CD4-positive, alpha-beta T cell treated with Interleukin-6 at 100 ng/mL for 8 hours (primary cell): ENCODE measurements at regions not wholly inside any gene's neighbourhood (a gene's known extent, or its start where the extent isn't known, plus 50 kb on each side); places are given as distances from the start of the nearest gene placed in this dataset.
"Not testable (repeated sequence)": the region's sequence is repeated elsewhere in the genome, so short reads cannot be mapped to it uniquely, and the experiment has no call there.

Experiments used
- DNase-seq: peaks from one replicate; pipeline ENCODE4 v3.0.0-alpha.2; 2020; ENCODE audit warnings: mixed read lengths, low spot score

- no peak for DNase-seq
Observed at GRCh38 chr14:37711831-37712475, 116.5 kb downstream of the TTC6 start.

- DNase-seq = not testable (repeated sequence)
Observed at GRCh38 chr14:37712476-37712860, 117.0 kb downstream of the TTC6 start.

GRCh38 chr14:37712976-37713431, 117.6 kb downstream of the TTC6 start:
- DNase-seq = no peak

- DNase-seq = no peak
Observed at GRCh38 chr14:37720131-37720530, 124.7 kb downstream of the TTC6 start.

GRCh38 chr14:37721976-37722659, 126.7 kb downstream of the TTC6 start:
- DNase-seq = no peak

GRCh38 chr14:37723515-37723914, 128.1 kb downstream of the TTC6 start:
- DNase-seq = no peak

GRCh38 chr14:37726708-37727107, 131.3 kb downstream of the TTC6 start:
- no peak for DNase-seq

- no peak for DNase-seq
Observed at GRCh38 chr14:37729218-37729617, 133.8 kb downstream of the TTC6 start.

GRCh38 chr14:37731094-37731493, 135.7 kb downstream of the TTC6 start:
- no peak for DNase-seq

- no peak for DNase-seq
Observed at GRCh38 chr14:37745657-37746056, 150.2 kb downstream of the TTC6 start.

- no peak for DNase-seq
Observed at GRCh38 chr14:37746140-37746832, 150.9 kb downstream of the TTC6 start.

GRCh38 chr14:37753459-37753858, 158.0 kb downstream of the TTC6 start:
- DNase-seq = no peak

- not testable (repeated sequence) for DNase-seq
Observed at GRCh38 chr14:37760275-37760674, 164.8 kb downstream of the TTC6 start.

- no peak for DNase-seq
Observed at GRCh38 chr14:37763266-37763665, 167.8 kb downstream of the TTC6 start.

GRCh38 chr14:37772283-37772682, 176.9 kb downstream of the TTC6 start:
- not testable (repeated sequence) for DNase-seq

- DNase-seq = no peak
Observed at GRCh38 chr14:37776791-37777499, 181.5 kb downstream of the TTC6 start.

- no peak for DNase-seq
Observed at GRCh38 chr14:37778135-37778943, 182.9 kb downstream of the TTC6 start.

- no peak for DNase-seq
Observed at GRCh38 chr14:37779480-37779879, 184.1 kb downstream of the TTC6 start.

GRCh38 chr14:37780731-37781130, 185.3 kb downstream of the TTC6 start:
- DNase-seq = not testable (repeated sequence)

- not testable (repeated sequence) for DNase-seq
Observed at GRCh38 chr14:37784203-37784826, 188.9 kb downstream of the TTC6 start.

GRCh38 chr14:37784827-37785223, 189.4 kb downstream of the TTC6 start:
- not testable (repeated sequence) for DNase-seq
